GM23338 (cell line): ENCODE measurements at regions not wholly inside any gene's neighbourhood (a gene's known extent, or its start where the extent isn't known, plus 50 kb on each side); places are given as distances from the start of the nearest gene placed in this dataset.

Experiments used
- ATAC-seq: fragments of 200-7000 bp; cut with Tn5 transposase; 3 replicates; pipeline ENCODE4 v1.9.1; 2020
- DNase-seq: peaks from one replicate; pipeline ENCODE4 v3.0.0-alpha.2; 2015; ENCODE audit warnings: low spot score
- H2AFZ ChIP-seq: fragments of 200-600 bp; sonication (generic); 2 replicates; pipeline ENCODE4 v1.8.0; 2016; ENCODE audit warnings: antibody characterized with exemption, mild to moderate bottlenecking, moderate library complexity
- H3F3A ChIP-seq: fragments of 200-600 bp; sonication (generic); replicated peaks from 2 replicates; pipeline ENCODE4 v1.8.0; 2017; ENCODE audit warnings: antibody characterized with exemption, mixed run types, low read depth
- H3K27ac ChIP-seq: fragments of 200-600 bp; sonication (generic); 2 replicates; pipeline ENCODE4 v1.6.1; 2016; ENCODE audit warnings: low read depth
- H3K27me3 ChIP-seq: fragments of 200-600 bp; sonication (generic); 2 replicates; pipeline ENCODE4 v1.8.0; 2016; ENCODE audit warnings: mild to moderate bottlenecking, mixed run types, moderate library complexity; ENCODE audit not compliant: insufficient read depth
- H3K36me3 ChIP-seq: fragments of 200-600 bp; sonication (generic); 2 replicates; pipeline ENCODE4 v1.8.0; 2016; ENCODE audit warnings: mild to moderate bottlenecking; ENCODE audit not compliant: insufficient read depth
- H3K4me1 ChIP-seq: fragments of 200-600 bp; sonication (generic); 2 replicates; pipeline ENCODE4 v1.8.0; 2016; ENCODE audit warnings: mild to moderate bottlenecking, moderate library complexity; ENCODE audit not compliant: insufficient read depth
- H3K4me2 ChIP-seq: fragments of 200-600 bp; sonication (generic); 2 replicates; pipeline ENCODE4 v1.7.1; 2017; ENCODE audit warnings: mixed run types
- H3K4me3 ChIP-seq: fragments of 200-600 bp; sonication (generic); 2 replicates; pipeline ENCODE4 v1.6.1; 2016; ENCODE audit warnings: mixed run types
- H3K79me2 ChIP-seq: fragments of 200-600 bp; sonication (generic); replicated peaks from 2 replicates; pipeline ENCODE4 v1.8.0; 2017; ENCODE audit warnings: mild to moderate bottlenecking; ENCODE audit not compliant: insufficient read depth
- H3K9me2 ChIP-seq: fragments of 200-600 bp; sonication (generic); 2 replicates; pipeline ENCODE4 v1.8.0; 2017; ENCODE audit not compliant: insufficient read depth
- H4K20me1 ChIP-seq: fragments of 200-600 bp; sonication (generic); replicated peaks from 2 replicates; pipeline ENCODE4 v1.8.0; 2017; ENCODE audit warnings: mild to moderate bottlenecking; ENCODE audit not compliant: insufficient read depth
- H3K27ac Mint-ChIP-seq: 2 replicates; pipeline ENCODE4 v1.8.0; 2020; ENCODE audit warnings: inconsistent platforms, mild to moderate bottlenecking, moderate library complexity, mixed read lengths
- H3K27me3 Mint-ChIP-seq: 3 replicates; pipeline ENCODE4 v1.8.0; 2022; ENCODE audit warnings: low read depth, mild to moderate bottlenecking, moderate library complexity, mixed read lengths, inconsistent platforms; ENCODE audit not compliant: insufficient read depth, poor library complexity
- H3K36me3 Mint-ChIP-seq: 3 replicates; pipeline ENCODE4 v1.8.0; 2021; ENCODE audit warnings: low read depth, mild to moderate bottlenecking, inconsistent platforms, moderate library complexity, mixed read lengths
- H3K4me1 Mint-ChIP-seq: 3 replicates; pipeline ENCODE4 v1.8.0; 2020; ENCODE audit warnings: mild to moderate bottlenecking, inconsistent platforms, mixed read lengths
- H3K4me3 Mint-ChIP-seq: 3 replicates; pipeline ENCODE4 v1.8.0; 2021; ENCODE audit warnings: moderate library complexity, mild to moderate bottlenecking, inconsistent platforms, mixed read lengths
- H3K9me3 Mint-ChIP-seq: 3 replicates; pipeline ENCODE4 v1.8.0; 2020; ENCODE audit warnings: moderate library complexity, mild to moderate bottlenecking, inconsistent platforms, mixed read lengths
- CREB1 ChIP-seq: fragments of 250-450 bp; sonication (Bioruptor Pico); IDR thresholded peaks from 2 replicates; pipeline ENCODE4 v1.5.0; 2020; ENCODE audit warnings: low read depth, mild to moderate bottlenecking, moderate library complexity
- EZH2 ChIP-seq: fragments of 200-600 bp; sonication (generic); IDR thresholded peaks from one replicate; pipeline ENCODE4 v1.8.0; 2017; ENCODE audit warnings: antibody characterized with exemption, mild to moderate bottlenecking, low read depth; ENCODE audit not compliant: unreplicated experiment
- EZH2phosphoT487 ChIP-seq: fragments of 200-600 bp; sonication (generic); IDR thresholded peaks from one replicate; pipeline ENCODE4 v1.8.1; 2018; ENCODE audit warnings: antibody characterized with exemption; ENCODE audit not compliant: unreplicated experiment
- JUNB ChIP-seq: IDR thresholded peaks from one replicate; pipeline ENCODE4 v1.6.1; 2016; ENCODE audit warnings: antibody characterized with exemption; ENCODE audit not compliant: unreplicated experiment
- NANOG ChIP-seq: IDR thresholded peaks from 2 replicates; pipeline ENCODE4 v1.6.1; 2016; ENCODE audit warnings: antibody characterized with exemption, borderline replicate concordance
- POLR2AphosphoS5 ChIP-seq: IDR thresholded peaks from 2 replicates; pipeline ENCODE4 v1.6.1; 2016; ENCODE audit warnings: antibody characterized with exemption, low read depth
- STAT1 ChIP-seq: IDR thresholded peaks from one replicate; pipeline ENCODE4 v1.6.1; 2016; ENCODE audit warnings: antibody characterized with exemption; ENCODE audit not compliant: unreplicated experiment
- ZNF331 ChIP-seq: fragments of 250-450 bp; sonication (Bioruptor Pico); IDR thresholded peaks from 2 replicates; pipeline ENCODE4 v1.5.0; 2020; ENCODE audit warnings: low read depth, mild to moderate bottlenecking, moderate library complexity
- TF ChIP-seq, protein P1 (sequence below): IDR thresholded peaks from one replicate; pipeline ENCODE4 v1.6.1; 2018; ENCODE audit warnings: antibody characterized with exemption; ENCODE audit not compliant: unreplicated experiment
- TF ChIP-seq, protein P2 (sequence below): IDR thresholded peaks from 2 replicates; pipeline ENCODE4 v1.6.1; 2016; ENCODE audit warnings: antibody characterized with exemption
- TF ChIP-seq, protein P3 (sequence below): fragments of 250-450 bp; sonication (Bioruptor Pico); IDR thresholded peaks from 2 replicates; pipeline ENCODE4 v1.5.0; 2020; ENCODE audit warnings: mild to moderate bottlenecking, moderate library complexity

DNA sequence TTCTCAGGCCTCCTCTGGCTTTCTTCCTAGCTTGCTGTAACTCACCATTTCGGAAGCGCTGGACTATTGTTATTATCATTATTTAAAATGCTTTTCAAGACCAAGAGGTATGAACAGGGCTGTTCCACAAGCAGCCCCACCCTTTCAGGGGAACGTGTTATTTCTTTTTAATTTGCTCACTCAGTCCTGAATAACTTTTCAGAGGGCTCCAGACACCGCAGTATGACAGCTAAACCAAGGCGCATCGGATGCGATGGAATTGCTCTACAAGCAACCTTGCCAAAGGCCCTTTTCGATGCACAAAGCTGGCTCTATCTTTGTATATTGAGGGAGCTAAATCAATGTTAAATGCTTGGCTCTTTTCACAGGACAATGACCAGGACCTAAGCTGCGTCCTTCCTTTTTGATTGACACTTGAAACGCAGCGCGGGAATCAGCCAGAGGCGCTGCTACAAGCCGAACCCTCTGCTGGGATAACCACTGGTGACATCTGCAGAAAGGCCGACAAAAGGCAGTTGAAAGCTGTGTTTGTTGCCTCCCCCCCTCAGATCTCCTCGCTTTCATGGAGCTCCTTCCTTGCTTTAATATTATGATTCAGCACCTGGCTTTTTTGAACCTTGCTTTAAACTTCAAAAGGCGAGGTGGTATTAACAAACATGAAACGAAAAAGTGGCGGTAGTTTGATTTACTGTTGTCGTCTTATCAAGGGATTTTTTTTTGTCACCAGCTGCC, 204.7 kb upstream of the PROX1 start (continued):
- TF ChIP-seq, protein P1, sequence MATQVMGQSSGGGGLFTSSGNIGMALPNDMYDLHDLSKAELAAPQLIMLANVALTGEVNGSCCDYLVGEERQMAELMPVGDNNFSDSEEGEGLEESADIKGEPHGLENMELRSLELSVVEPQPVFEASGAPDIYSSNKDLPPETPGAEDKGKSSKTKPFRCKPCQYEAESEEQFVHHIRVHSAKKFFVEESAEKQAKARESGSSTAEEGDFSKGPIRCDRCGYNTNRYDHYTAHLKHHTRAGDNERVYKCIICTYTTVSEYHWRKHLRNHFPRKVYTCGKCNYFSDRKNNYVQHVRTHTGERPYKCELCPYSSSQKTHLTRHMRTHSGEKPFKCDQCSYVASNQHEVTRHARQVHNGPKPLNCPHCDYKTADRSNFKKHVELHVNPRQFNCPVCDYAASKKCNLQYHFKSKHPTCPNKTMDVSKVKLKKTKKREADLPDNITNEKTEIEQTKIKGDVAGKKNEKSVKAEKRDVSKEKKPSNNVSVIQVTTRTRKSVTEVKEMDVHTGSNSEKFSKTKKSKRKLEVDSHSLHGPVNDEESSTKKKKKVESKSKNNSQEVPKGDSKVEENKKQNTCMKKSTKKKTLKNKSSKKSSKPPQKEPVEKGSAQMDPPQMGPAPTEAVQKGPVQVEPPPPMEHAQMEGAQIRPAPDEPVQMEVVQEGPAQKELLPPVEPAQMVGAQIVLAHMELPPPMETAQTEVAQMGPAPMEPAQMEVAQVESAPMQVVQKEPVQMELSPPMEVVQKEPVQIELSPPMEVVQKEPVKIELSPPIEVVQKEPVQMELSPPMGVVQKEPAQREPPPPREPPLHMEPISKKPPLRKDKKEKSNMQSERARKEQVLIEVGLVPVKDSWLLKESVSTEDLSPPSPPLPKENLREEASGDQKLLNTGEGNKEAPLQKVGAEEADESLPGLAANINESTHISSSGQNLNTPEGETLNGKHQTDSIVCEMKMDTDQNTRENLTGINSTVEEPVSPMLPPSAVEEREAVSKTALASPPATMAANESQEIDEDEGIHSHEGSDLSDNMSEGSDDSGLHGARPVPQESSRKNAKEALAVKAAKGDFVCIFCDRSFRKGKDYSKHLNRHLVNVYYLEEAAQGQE: no peak
- TF ChIP-seq JUNB (no peak), CREB1 (CRISPR knock-in tag) (no peak), STAT1 (no peak), EZH2phosphoT487 (no peak)

DNA sequence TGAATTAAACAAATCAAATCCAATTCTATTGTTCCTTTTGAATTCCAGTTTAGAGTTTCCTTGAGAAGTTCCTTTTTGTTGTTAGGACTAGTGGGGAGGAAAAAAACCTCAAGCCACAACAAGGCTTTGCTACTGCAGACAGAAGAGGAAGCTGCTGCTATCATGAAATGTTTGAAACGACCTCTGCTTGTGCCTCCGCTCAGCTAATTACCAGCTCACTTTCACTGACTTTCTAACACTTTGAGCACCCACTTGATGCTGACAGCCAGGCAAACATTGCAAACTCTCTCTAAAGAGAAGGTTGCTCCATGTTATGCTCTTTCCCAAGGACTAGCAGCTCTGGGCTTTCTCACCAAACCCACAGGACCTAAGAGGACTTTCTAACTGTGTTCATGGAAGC, 203.9 kb upstream of the PROX1 start:
- TF ChIP-seq EZH2phosphoT487 (no peak), EZH2 (no peak), NANOG (no peak), POLR2AphosphoS5 (no peak), ZNF331 (no peak)
- TF ChIP-seq, protein P2, sequence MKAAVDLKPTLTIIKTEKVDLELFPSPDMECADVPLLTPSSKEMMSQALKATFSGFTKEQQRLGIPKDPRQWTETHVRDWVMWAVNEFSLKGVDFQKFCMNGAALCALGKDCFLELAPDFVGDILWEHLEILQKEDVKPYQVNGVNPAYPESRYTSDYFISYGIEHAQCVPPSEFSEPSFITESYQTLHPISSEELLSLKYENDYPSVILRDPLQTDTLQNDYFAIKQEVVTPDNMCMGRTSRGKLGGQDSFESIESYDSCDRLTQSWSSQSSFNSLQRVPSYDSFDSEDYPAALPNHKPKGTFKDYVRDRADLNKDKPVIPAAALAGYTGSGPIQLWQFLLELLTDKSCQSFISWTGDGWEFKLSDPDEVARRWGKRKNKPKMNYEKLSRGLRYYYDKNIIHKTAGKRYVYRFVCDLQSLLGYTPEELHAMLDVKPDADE: no peak
- TF ChIP-seq, protein P3, sequence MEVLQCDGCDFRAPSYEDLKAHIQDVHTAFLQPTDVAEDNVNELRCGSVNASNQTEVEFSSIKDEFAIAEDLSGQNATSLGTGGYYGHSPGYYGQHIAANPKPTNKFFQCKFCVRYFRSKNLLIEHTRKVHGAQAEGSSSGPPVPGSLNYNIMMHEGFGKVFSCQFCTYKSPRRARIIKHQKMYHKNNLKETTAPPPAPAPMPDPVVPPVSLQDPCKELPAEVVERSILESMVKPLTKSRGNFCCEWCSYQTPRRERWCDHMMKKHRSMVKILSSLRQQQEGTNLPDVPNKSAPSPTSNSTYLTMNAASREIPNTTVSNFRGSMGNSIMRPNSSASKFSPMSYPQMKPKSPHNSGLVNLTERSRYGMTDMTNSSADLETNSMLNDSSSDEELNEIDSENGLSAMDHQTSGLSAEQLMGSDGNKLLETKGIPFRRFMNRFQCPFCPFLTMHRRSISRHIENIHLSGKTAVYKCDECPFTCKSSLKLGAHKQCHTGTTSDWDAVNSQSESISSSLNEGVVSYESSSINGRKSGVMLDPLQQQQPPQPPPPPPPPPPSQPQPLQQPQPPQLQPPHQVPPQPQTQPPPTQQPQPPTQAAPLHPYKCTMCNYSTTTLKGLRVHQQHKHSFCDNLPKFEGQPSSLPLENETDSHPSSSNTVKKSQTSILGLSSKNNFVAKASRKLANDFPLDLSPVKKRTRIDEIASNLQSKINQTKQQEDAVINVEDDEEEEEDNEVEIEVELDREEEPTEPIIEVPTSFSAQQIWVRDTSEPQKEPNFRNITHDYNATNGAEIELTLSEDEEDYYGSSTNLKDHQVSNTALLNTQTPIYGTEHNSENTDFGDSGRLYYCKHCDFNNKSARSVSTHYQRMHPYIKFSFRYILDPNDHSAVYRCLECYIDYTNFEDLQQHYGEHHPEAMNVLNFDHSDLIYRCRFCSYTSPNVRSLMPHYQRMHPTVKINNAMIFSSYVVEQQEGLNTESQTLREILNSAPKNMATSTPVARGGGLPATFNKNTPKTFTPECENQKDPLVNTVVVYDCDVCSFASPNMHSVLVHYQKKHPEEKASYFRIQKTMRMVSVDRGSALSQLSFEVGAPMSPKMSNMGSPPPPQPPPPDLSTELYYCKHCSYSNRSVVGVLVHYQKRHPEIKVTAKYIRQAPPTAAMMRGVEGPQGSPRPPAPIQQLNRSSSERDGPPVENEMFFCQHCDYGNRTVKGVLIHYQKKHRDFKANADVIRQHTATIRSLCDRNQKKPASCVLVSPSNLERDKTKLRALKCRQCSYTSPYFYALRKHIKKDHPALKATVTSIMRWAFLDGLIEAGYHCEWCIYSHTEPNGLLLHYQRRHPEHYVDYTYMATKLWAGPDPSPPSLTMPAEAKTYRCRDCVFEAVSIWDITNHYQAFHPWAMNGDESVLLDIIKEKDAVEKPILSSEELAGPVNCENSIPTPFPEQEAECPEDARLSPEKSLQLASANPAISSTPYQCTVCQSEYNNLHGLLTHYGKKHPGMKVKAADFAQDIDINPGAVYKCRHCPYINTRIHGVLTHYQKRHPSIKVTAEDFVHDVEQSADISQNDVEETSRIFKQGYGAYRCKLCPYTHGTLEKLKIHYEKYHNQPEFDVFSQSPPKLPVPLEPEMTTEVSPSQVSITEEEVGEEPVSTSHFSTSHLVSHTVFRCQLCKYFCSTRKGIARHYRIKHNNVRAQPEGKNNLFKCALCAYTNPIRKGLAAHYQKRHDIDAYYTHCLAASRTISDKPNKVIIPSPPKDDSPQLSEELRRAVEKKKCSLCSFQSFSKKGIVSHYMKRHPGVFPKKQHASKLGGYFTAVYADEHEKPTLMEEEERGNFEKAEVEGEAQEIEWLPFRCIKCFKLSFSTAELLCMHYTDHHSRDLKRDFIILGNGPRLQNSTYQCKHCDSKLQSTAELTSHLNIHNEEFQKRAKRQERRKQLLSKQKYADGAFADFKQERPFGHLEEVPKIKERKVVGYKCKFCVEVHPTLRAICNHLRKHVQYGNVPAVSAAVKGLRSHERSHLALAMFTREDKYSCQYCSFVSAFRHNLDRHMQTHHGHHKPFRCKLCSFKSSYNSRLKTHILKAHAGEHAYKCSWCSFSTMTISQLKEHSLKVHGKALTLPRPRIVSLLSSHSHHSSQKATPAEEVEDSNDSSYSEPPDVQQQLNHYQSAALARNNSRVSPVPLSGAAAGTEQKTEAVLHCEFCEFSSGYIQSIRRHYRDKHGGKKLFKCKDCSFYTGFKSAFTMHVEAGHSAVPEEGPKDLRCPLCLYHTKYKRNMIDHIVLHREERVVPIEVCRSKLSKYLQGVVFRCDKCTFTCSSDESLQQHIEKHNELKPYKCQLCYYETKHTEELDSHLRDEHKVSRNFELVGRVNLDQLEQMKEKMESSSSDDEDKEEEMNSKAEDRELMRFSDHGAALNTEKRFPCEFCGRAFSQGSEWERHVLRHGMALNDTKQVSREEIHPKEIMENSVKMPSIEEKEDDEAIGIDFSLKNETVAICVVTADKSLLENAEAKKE (CRISPR knock-in tag): no peak
- no peaks in the 10 kb centered on the region for H3K36me3 Mint-ChIP-seq
- no peak overlapping the region for H3K4me3 ChIP-seq
- H3K27me3 Mint-ChIP-seq: peaks cover 2% of the 10 kb centered on the region
- H3K4me2 ChIP-seq: no peak overlapping the region
- H3K36me3 ChIP-seq: no peaks in the 10 kb centered on the region
- H3K27ac Mint-ChIP-seq: no peak overlapping the region
- no peaks in the 10 kb centered on the region for H3K9me3 Mint-ChIP-seq
- H3K4me1 ChIP-seq: no peaks in the 10 kb centered on the region
- DNase-seq (no peak), ATAC-seq (no peak)
- H3K9me2 ChIP-seq: peaks cover 15% of the 10 kb centered on the region
- H2AFZ ChIP-seq: peak overlapping the region; percentile 66; the same call in 1 of the 2 replicates
- H3K4me3 Mint-ChIP-seq: no peak overlapping the region
- H3K27me3 ChIP-seq: no peaks in the 10 kb centered on the region
- no peaks in the 10 kb centered on the region for H4K20me1 ChIP-seq
- no peaks in the 10 kb centered on the region for H3F3A ChIP-seq
- H3K27ac ChIP-seq: no peak overlapping the region
- H3K4me1 Mint-ChIP-seq: no peaks in the 10 kb centered on the region
- H3K79me2 ChIP-seq: no peaks in the 10 kb centered on the region
